GM12878 (cell line): ENCODE measurements at regions not wholly inside any gene's neighbourhood (a gene's known extent, or its start where the extent isn't known, plus 50 kb on each side); places are given as distances from the start of the nearest gene placed in this dataset.

Source experiments
- BHLHE40 ChIP-seq, 2 experiments: fragments of 450-650 bp in 1 of 2; IDR thresholded peaks; 2 replicates each; pipeline ENCODE4 v1.6.1; 2011 to 2017; ENCODE audit warnings: low read depth in 2 of 2, borderline replicate concordance in 1 of 2, improper control_type of control experiment in 1 of 2, low read length in 1 of 2, mild to moderate bottlenecking in 1 of 2
- CTCF ChIP-seq, 3 experiments: IDR thresholded peaks in 2 of 3; conservative IDR thresholded peaks in 1 of 3; 2 replicates each; pipeline ENCODE4 v1.5.1; 2011; ENCODE audit warnings: low read depth in 3 of 3, low read length in 3 of 3, mild to moderate bottlenecking in 3 of 3, control low read depth in 2 of 3, moderate library complexity in 2 of 3, inconsistent platforms in 1 of 3, mixed read lengths in 1 of 3; ENCODE audit not compliant: control insufficient read depth in 2 of 3, insufficient read depth in 1 of 3; ENCODE audit errors: extremely low read depth in 1 of 3
- HDAC2 ChIP-seq: fragments of 200-600 bp; sonication (generic); IDR thresholded peaks from 2 replicates; pipeline ENCODE4 v1.6.1; 2017
- POLR2AphosphoS5 ChIP-seq: IDR thresholded peaks from 2 replicates; pipeline ENCODE4 v1.6.1; 2011; ENCODE audit warnings: mild to moderate bottlenecking, low read length, inconsistent platforms
- RCOR1 ChIP-seq: conservative IDR thresholded peaks from 2 replicates; pipeline ENCODE4 v1.6.1; 2012; ENCODE audit warnings: low read depth, low read length, improper control_type of control experiment

- no peak for TF ChIP-seq CTCF (IDR thresholded peaks at IDR 0.05 in 2 of 3, conservative IDR thresholded peaks at IDR 0.05 in 1 of 3; ENCODE audit: control insufficient read depth in 2 of 3, extremely low read depth in 1 of 3, insufficient read depth in 1 of 3, low read depth in 3 of 3, low read length in 3 of 3)
- no peak for TF ChIP-seq HDAC2
- no peak for TF ChIP-seq RCOR1
- TF ChIP-seq POLR2AphosphoS5: no peak
- no peak for TF ChIP-seq BHLHE40 (IDR thresholded peaks at IDR 0.05; ENCODE audit: borderline replicate concordance in 1 of 2, low read depth in 2 of 2, low read length in 1 of 2)
Measured at GRCh38 chr12:89181271-89181920, 170.9 kb downstream of the DUSP6 start.
